WTC11 (cell line): ENCODE measurements at regions not wholly inside any gene's neighbourhood (a gene's known extent, or its start where the extent isn't known, plus 50 kb on each side); places are given as distances from the start of the nearest gene placed in this dataset.

ENCODE experiments used
- ATAC-seq: fragments of 200-7000 bp; cut with Tn5 transposase; 2 replicates; pipeline ENCODE4 v1.10.0; 2021; ENCODE audit warnings: mild to moderate bottlenecking, moderate library complexity
- CTCF ChIA-PET: fragments of 300-600 bp; sonication (Branson Sonifier 250); formaldehyde crosslinking; loops from one replicate; lab custom pipeline; 2021; ENCODE audit warnings: antibody characterized with exemption; lab: Charles Lee
- POLR2A ChIA-PET: fragments of 350-600 bp; sonication (Branson Sonifier 250); formaldehyde crosslinking; loops from one replicate; lab custom pipeline; 2021; ENCODE audit warnings: antibody characterized with exemption; lab: Charles Lee
- DNase-seq: peaks from one replicate; pipeline ENCODE4 v3.0.0; 2021; ENCODE audit warnings: low spot score
- H3K27ac Mint-ChIP-seq: 2 replicates; pipeline ENCODE4 v1.8.0; 2021; ENCODE audit warnings: mixed read lengths
- H3K27me3 Mint-ChIP-seq: 2 replicates; pipeline ENCODE4 v1.8.0; 2021; ENCODE audit warnings: low read depth, mild to moderate bottlenecking, moderate library complexity, mixed read lengths
- H3K36me3 Mint-ChIP-seq: 2 replicates; pipeline ENCODE4 v1.8.0; 2021; ENCODE audit warnings: mixed read lengths
- H3K4me1 Mint-ChIP-seq: 2 replicates; pipeline ENCODE4 v1.8.0; 2022; ENCODE audit warnings: mixed read lengths
- H3K4me3 Mint-ChIP-seq: 2 replicates; pipeline ENCODE4 v1.8.0; 2021; ENCODE audit warnings: mild to moderate bottlenecking, moderate library complexity, mixed read lengths
- H3K9me3 Mint-ChIP-seq: 2 replicates; pipeline ENCODE4 v1.8.0; 2021; ENCODE audit warnings: mixed read lengths
- ATF1 ChIP-seq: sonication (generic); formaldehyde crosslinking; IDR thresholded peaks from 2 replicates; pipeline ENCODE4 v1.8.1; 2023; ENCODE audit warnings: mild to moderate bottlenecking, moderate library complexity, missing genetic modification reagents
- ATF3 ChIP-seq: sonication (generic); formaldehyde crosslinking; conservative IDR thresholded peaks from 2 replicates; pipeline ENCODE4 v1.8.1; 2022; ENCODE audit warnings: mild to moderate bottlenecking, missing genetic modification reagents
- CBFB ChIP-seq: sonication (generic); formaldehyde crosslinking; IDR thresholded peaks from 2 replicates; pipeline ENCODE4 v1.8.1; 2022; ENCODE audit warnings: mild to moderate bottlenecking, low read depth, missing genetic modification reagents
- CDX4 ChIP-seq: fragments of 250-450 bp; sonication (Bioruptor Pico); IDR thresholded peaks from 2 replicates; pipeline ENCODE4 v1.9.0; 2021; ENCODE audit warnings: moderate library complexity, mild to moderate bottlenecking, inconsistent platforms, borderline replicate concordance
- CREM ChIP-seq: sonication (generic); formaldehyde crosslinking; IDR thresholded peaks from 2 replicates; pipeline ENCODE4 v1.8.1; 2022; ENCODE audit warnings: mild to moderate bottlenecking, missing genetic modification reagents, moderate library complexity
- E2F5 ChIP-seq: sonication (generic); formaldehyde crosslinking; IDR thresholded peaks from 2 replicates; pipeline ENCODE4 v1.8.1; 2022; ENCODE audit warnings: mild to moderate bottlenecking, moderate library complexity, missing genetic modification reagents
- FOXK1 ChIP-seq: sonication (generic); formaldehyde crosslinking; IDR thresholded peaks from 2 replicates; pipeline ENCODE4 v1.8.0; 2022; ENCODE audit warnings: mild to moderate bottlenecking, moderate library complexity, missing genetic modification reagents
- FOXP4 ChIP-seq: sonication (generic); formaldehyde crosslinking; IDR thresholded peaks from 2 replicates; pipeline ENCODE4 v1.8.0; 2022; ENCODE audit warnings: mild to moderate bottlenecking, missing genetic modification reagents
- JAZF1 ChIP-seq: fragments of 250-450 bp; sonication (Bioruptor Pico); IDR thresholded peaks from 2 replicates; pipeline ENCODE4 v1.9.0; 2021; ENCODE audit warnings: moderate library complexity, mild to moderate bottlenecking, inconsistent platforms
- MLX ChIP-seq: sonication (generic); formaldehyde crosslinking; IDR thresholded peaks from 2 replicates; pipeline ENCODE4 v1.8.1; 2023; ENCODE audit warnings: mild to moderate bottlenecking, missing genetic modification reagents, moderate library complexity
- NFATC4 ChIP-seq: fragments of 250-450 bp; sonication (Bioruptor Pico); IDR thresholded peaks from 2 replicates; pipeline ENCODE4 v1.9.0; 2021; ENCODE audit warnings: mild to moderate bottlenecking
- NFYB ChIP-seq: sonication (generic); formaldehyde crosslinking; conservative IDR thresholded peaks from 2 replicates; pipeline ENCODE4 v1.8.0; 2022; ENCODE audit warnings: low read depth, missing genetic modification reagents
- OVOL2 ChIP-seq: fragments of 250-450 bp; sonication (Bioruptor Pico); IDR thresholded peaks from 2 replicates; pipeline ENCODE4 v1.9.0; 2021; ENCODE audit warnings: mild to moderate bottlenecking, borderline replicate concordance
- PRDM15 ChIP-seq: sonication (generic); formaldehyde crosslinking; IDR thresholded peaks from 2 replicates; pipeline ENCODE4 v1.8.0; 2022; ENCODE audit warnings: missing genetic modification reagents
- PREB ChIP-seq: sonication (generic); formaldehyde crosslinking; IDR thresholded peaks from 2 replicates; pipeline ENCODE4 v1.8.1; 2022; ENCODE audit warnings: mild to moderate bottlenecking, missing genetic modification reagents, moderate library complexity, borderline replicate concordance
- PRRX2 ChIP-seq: fragments of 250-450 bp; sonication (Bioruptor Pico); IDR thresholded peaks from 2 replicates; pipeline ENCODE4 v1.8.0; 2021; ENCODE audit warnings: mild to moderate bottlenecking
- STAT6 ChIP-seq: sonication (generic); formaldehyde crosslinking; conservative IDR thresholded peaks from 2 replicates; pipeline ENCODE4 v1.8.1; 2023; ENCODE audit warnings: mild to moderate bottlenecking, low read depth, missing genetic modification reagents, moderate library complexity
- TP53 ChIP-seq: sonication (generic); formaldehyde crosslinking; IDR thresholded peaks from 2 replicates; pipeline ENCODE4 v1.8.1; 2023; ENCODE audit warnings: mild to moderate bottlenecking, missing genetic modification reagents
- ZBTB43 ChIP-seq: sonication (generic); formaldehyde crosslinking; IDR thresholded peaks from 2 replicates; pipeline ENCODE4 v1.8.1; 2023; ENCODE audit warnings: mild to moderate bottlenecking, missing genetic modification reagents
- ZNF281 ChIP-seq: sonication (generic); formaldehyde crosslinking; IDR thresholded peaks from 2 replicates; pipeline ENCODE4 v1.8.0; 2023; ENCODE audit warnings: mild to moderate bottlenecking, missing genetic modification reagents

- TF ChIP-seq FOXP4: no peak
- no peak for TF ChIP-seq PRDM15
- TF ChIP-seq MLX (CRISPR knock-in tag): no peak
- TF ChIP-seq, all 79 proteins: peak for 0
These were observed 283.6 kb downstream of the UACA start (continued) for GRCh38 chr15:70479785-70480184.

GRCh38 chr15:70479056-70479455 is 284.3 kb downstream of the UACA start:
- no peaks in the 10 kb centered on the region for H3K27me3 Mint-ChIP-seq
- no peak overlapping the region for H3K4me3 Mint-ChIP-seq
- CTCF ChIA-PET: interaction anchor here (1.0 to 1.5 kb wide), 3 partner anchors 9 to 20 kb away, joined by 3 to 6 read pairs (median 3); no protein-coding TSS in a partner anchor
- H3K27ac Mint-ChIP-seq: no peak overlapping the region
- H3K9me3 Mint-ChIP-seq: no peaks in the 10 kb centered on the region
- POLR2A ChIA-PET: no interaction called here
- ATAC-seq (no peak), DNase-seq (no peak)
- H3K36me3 Mint-ChIP-seq: no peaks in the 10 kb centered on the region
- H3K4me1 Mint-ChIP-seq: no peaks in the 10 kb centered on the region
- no peak for TF ChIP-seq NFATC4 (CRISPR knock-in tag)
- TF ChIP-seq CREM (CRISPR knock-in tag): no peak
- TF ChIP-seq ZNF281 (CRISPR knock-in tag): no peak
- no peak for TF ChIP-seq TP53 (CRISPR knock-in tag)
- TF ChIP-seq ATF1 (CRISPR knock-in tag): no peak
- no peak for TF ChIP-seq E2F5 (CRISPR knock-in tag)
- no peak for TF ChIP-seq STAT6 (CRISPR knock-in tag)
- no peak for TF ChIP-seq ATF3 (CRISPR knock-in tag)
- no peak for TF ChIP-seq PRRX2
- TF ChIP-seq CDX4 (CRISPR knock-in tag): no peak
- TF ChIP-seq OVOL2 (CRISPR knock-in tag): no peak
- TF ChIP-seq NFYB (CRISPR knock-in tag): no peak
- no peak for TF ChIP-seq PREB
- no peak for TF ChIP-seq FOXK1 (CRISPR knock-in tag)
- no peak for TF ChIP-seq ZBTB43
- no peak for TF ChIP-seq CBFB (CRISPR knock-in tag)
- TF ChIP-seq JAZF1: no peak
